OCI-LY3 (cell line): ENCODE measurements at regions not wholly inside any gene's neighbourhood (a gene's known extent, or its start where the extent isn't known, plus 50 kb on each side); places are given as distances from the start of the nearest gene placed in this dataset.

ENCODE experiments used
- EZH2phosphoT487 ChIP-seq: fragments of 200-600 bp; shearing (Covaris generic); IDR thresholded peaks from 2 replicates; pipeline ENCODE4 v1.6.1; 2018; ENCODE audit warnings: antibody characterized with exemption, mixed run types, low read depth
- TF ChIP-seq, protein P1 (sequence below): fragments of 200-600, 300-600 bp; sonication (generic); IDR thresholded peaks from 2 replicates; pipeline ENCODE4 v1.5.1; 2014; ENCODE audit warnings: antibody characterized with exemption, low read length, low read depth

DNA sequence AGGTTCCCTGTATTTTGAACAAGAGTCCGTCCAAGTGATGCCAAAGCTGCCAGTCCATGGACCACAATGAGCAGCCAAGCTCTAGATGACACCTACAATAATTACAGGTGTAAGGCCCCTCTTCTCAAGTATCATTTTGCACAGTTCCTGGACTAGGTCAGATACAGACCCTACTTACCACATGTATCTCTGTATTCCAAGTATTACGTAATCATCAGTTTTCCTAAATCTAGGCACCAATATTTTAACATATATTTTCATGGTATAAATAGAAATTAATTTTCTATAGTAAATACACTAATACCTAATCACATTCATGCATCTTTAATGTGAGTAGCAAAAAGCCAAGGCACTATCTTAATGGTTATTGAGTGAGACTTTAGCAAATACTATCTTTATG is 157.0 kb upstream of the PRSS1 start:
- TF ChIP-seq, protein P1, sequence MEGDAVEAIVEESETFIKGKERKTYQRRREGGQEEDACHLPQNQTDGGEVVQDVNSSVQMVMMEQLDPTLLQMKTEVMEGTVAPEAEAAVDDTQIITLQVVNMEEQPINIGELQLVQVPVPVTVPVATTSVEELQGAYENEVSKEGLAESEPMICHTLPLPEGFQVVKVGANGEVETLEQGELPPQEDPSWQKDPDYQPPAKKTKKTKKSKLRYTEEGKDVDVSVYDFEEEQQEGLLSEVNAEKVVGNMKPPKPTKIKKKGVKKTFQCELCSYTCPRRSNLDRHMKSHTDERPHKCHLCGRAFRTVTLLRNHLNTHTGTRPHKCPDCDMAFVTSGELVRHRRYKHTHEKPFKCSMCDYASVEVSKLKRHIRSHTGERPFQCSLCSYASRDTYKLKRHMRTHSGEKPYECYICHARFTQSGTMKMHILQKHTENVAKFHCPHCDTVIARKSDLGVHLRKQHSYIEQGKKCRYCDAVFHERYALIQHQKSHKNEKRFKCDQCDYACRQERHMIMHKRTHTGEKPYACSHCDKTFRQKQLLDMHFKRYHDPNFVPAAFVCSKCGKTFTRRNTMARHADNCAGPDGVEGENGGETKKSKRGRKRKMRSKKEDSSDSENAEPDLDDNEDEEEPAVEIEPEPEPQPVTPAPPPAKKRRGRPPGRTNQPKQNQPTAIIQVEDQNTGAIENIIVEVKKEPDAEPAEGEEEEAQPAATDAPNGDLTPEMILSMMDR: no peak
- TF ChIP-seq EZH2phosphoT487: no peak
